K562 (cell line): ENCODE measurements at regions not wholly inside any gene's neighbourhood (a gene's known extent, or its start where the extent isn't known, plus 50 kb on each side); places are given as distances from the start of the nearest gene placed in this dataset.

Source experiments
- ATAC-seq: fragments of 200-7000 bp; cut with Tn5 transposase; 3 replicates; pipeline ENCODE4 v1.9.1; 2020; ENCODE audit warnings: moderate library complexity
- BruUV-seq: library from RNA; stranded (reverse); fragments of 400-500 nt; replicated peaks from 2 replicates; lab custom pipeline; 2021; lab: Mats Ljungman, UMichigan
- CTCF ChIA-PET: fragments of 300-600 bp; formaldehyde crosslinking; extraction: SDS; loops from one replicate; lab custom pipeline; 2021; ENCODE audit warnings: low intra/inter-chr PET ratio; lab: Yijun Ruan, JAX
- POLR2A ChIA-PET: fragments of 300-600, 350-650 bp; sonication (Branson Sonifier 250); formaldehyde crosslinking; extraction: SDS; loops from one replicate; lab custom pipeline; 2021; ENCODE audit warnings: antibody characterized with exemption, inconsistent platforms; lab: Yijun Ruan, JAX
- DNase-seq, 4 experiments: peaks; one replicate each; pipeline versions ENCODE4 v3.0.0 to v3.0.0-alpha.2; 2011 to 2018; ENCODE audit warnings: low spot score in 3 of 4, mixed read lengths in 3 of 4; ENCODE audit errors: extremely low read depth in 1 of 4
- FAIRE-seq: peaks from 2 replicates; lab custom pipeline; 2011; peaks lifted over from hg19 to GRCh38; lab: Jason Lieb, UNC
- H2AFZ ChIP-seq: 2 replicates; pipeline ENCODE4 v1.6.0; 2011; ENCODE audit warnings: low read depth, low read length, control low read depth, inconsistent platforms
- H3K27ac ChIP-seq: fragments of 200-600 bp; 3 replicates; pipeline ENCODE4 v1.8.0; 2011; ENCODE audit warnings: low read depth, mild to moderate bottlenecking, control low read depth, inconsistent platforms, low read length, moderate library complexity, mixed read lengths; ENCODE audit errors: extremely low read depth
- H3K27me3 ChIP-seq, 2 experiments: fragments of 300-600 bp in 1 of 2; 2 replicates in 1 of 2; 3 replicates in 1 of 2; pipeline versions ENCODE4 v1.6.0 to v1.8.0; 2011; ENCODE audit warnings: inconsistent platforms in 2 of 2, low read length in 2 of 2, mild to moderate bottlenecking in 1 of 2, mixed read lengths in 1 of 2, moderate library complexity in 1 of 2; ENCODE audit not compliant: control insufficient read depth in 2 of 2, insufficient read depth in 2 of 2
- H3K36me3 ChIP-seq: fragments of 300-600 bp; 3 replicates; pipeline ENCODE4 v1.8.0; 2011; ENCODE audit warnings: mild to moderate bottlenecking, low read length, inconsistent platforms; ENCODE audit not compliant: control insufficient read depth, insufficient read depth
- H3K4me1 ChIP-seq, 2 experiments: fragments of 200-600 bp in 1 of 2; replicated peaks in 1 of 2; 2 replicates in 1 of 2; 3 replicates in 1 of 2; pipeline versions ENCODE4 v1.5.1 to v1.8.0; 2011; ENCODE audit warnings: inconsistent platforms in 2 of 2, low read length in 2 of 2, mild to moderate bottlenecking in 1 of 2, mixed read lengths in 1 of 2, moderate library complexity in 1 of 2; ENCODE audit not compliant: control insufficient read depth in 2 of 2, insufficient read depth in 2 of 2
- H3K4me2 ChIP-seq: 2 replicates; pipeline ENCODE4 v1.6.1; 2011; ENCODE audit warnings: low read length, control low read depth, inconsistent platforms, mixed read lengths; ENCODE audit not compliant: insufficient read depth
- H3K4me3 ChIP-seq: fragments of 200-600 bp; sonication (generic), shearing (Covaris generic); 2 replicates; pipeline ENCODE4 v1.5.1; 2016; ENCODE audit warnings: control low read depth, inconsistent platforms
- H3K79me2 ChIP-seq: fragments of 200-600 bp; 3 replicates; pipeline ENCODE4 v1.8.0; 2011; ENCODE audit warnings: low read length, inconsistent platforms; ENCODE audit not compliant: control insufficient read depth, insufficient read depth
- H3K9ac ChIP-seq, 2 experiments: 2 replicates each; pipeline versions ENCODE4 v1.6.0 to v1.6.1; 2011; ENCODE audit warnings: low read depth in 2 of 2, low read length in 2 of 2, control low read depth in 1 of 2, inconsistent platforms in 1 of 2, mild to moderate bottlenecking in 1 of 2, mixed read lengths in 1 of 2; ENCODE audit not compliant: insufficient read depth in 1 of 2
- H3K9me1 ChIP-seq: one replicate; pipeline ENCODE4 v1.6.0; 2011; ENCODE audit warnings: inconsistent platforms, mild to moderate bottlenecking, low read length, moderate library complexity; ENCODE audit not compliant: control insufficient read depth, insufficient read depth
- H3K9me3 ChIP-seq: replicated peaks from 2 replicates; pipeline ENCODE4 v1.5.1; 2011; ENCODE audit warnings: low read depth, low read length, inconsistent platforms; ENCODE audit not compliant: control insufficient read depth, insufficient read depth
- H4K20me1 ChIP-seq: replicated peaks from 2 replicates; pipeline ENCODE4 v1.6.1; 2011; ENCODE audit warnings: low read length, inconsistent platforms, mixed read lengths; ENCODE audit not compliant: control insufficient read depth, insufficient read depth
- GTF2E2 ChIP-seq: fragments of 200-800 bp; sonication (Bioruptor generic); IDR thresholded peaks from 2 replicates; pipeline ENCODE4 v1.6.1; 2016; ENCODE audit warnings: missing genetic modification characterization, missing compliant biosample characterization
- IRF2 ChIP-seq: sonication (generic); formaldehyde crosslinking; IDR thresholded peaks from 2 replicates; pipeline ENCODE4 v1.8.1; 2022; ENCODE audit warnings: mild to moderate bottlenecking, missing genetic modification reagents
- LARP7 ChIP-seq: fragments of 450-650 bp; IDR thresholded peaks from 2 replicates; pipeline ENCODE4 v1.6.1; 2016
- NR1H2 ChIP-seq: sonication (generic); formaldehyde crosslinking; IDR thresholded peaks from 2 replicates; pipeline ENCODE4 v1.4.0; 2020; ENCODE audit warnings: mild to moderate bottlenecking, missing genetic modification reagents
- ZC3H4 ChIP-seq: sonication (generic); formaldehyde crosslinking; IDR thresholded peaks from 2 replicates; pipeline ENCODE4 v1.9.0; 2021; ENCODE audit warnings: missing genetic modification reagents, borderline replicate concordance
- ZNF695 ChIP-seq: fragments of 450-650 bp; formaldehyde crosslinking; IDR thresholded peaks from 2 replicates; pipeline ENCODE4 v1.4.0; 2020; ENCODE audit warnings: mild to moderate bottlenecking, moderate library complexity
- ZNF696 ChIP-seq: fragments of 250-450 bp; sonication (Bioruptor Pico); conservative IDR thresholded peaks from 2 replicates; pipeline ENCODE4 v1.4.0; 2020; ENCODE audit warnings: mild to moderate bottlenecking, moderate library complexity
- ZNF830 ChIP-seq: fragments of 250-450 bp; sonication (Bioruptor Pico); IDR thresholded peaks from 2 replicates; pipeline ENCODE4 v1.5.0; 2021; ENCODE audit warnings: mild to moderate bottlenecking
- WGBS: fragments of 100-300 bp; shearing (Covaris generic); methylation state at CpG from one replicate; pipeline ENCODE4 v1.1.6; 2016; ENCODE audit warnings: low coverage, mixed read lengths; ENCODE audit not compliant: insufficient coverage; ENCODE audit errors: missing lambda C conversion rate; 5-methylcytosine and 5-hydroxymethylcytosine counted together
- in situ Hi-C: fragments of 300-500 bp; cut with MboI; formaldehyde crosslinking; loops from 4 replicates; pipeline ENCODE4 v1.15.0; 2018; ENCODE audit warnings: inconsistent platforms, mixed read lengths
- intact Hi-C: fragments of 100-400 bp; cut with micrococcal nuclease; formaldehyde crosslinking; loops from 2 replicates; pipeline ENCODE4 v1.14.2; 2022
- TF ChIP-seq, protein P1 (sequence below), 2 experiments: IDR thresholded peaks; 2 replicates each; pipeline ENCODE4 v1.6.1; 2011; ENCODE audit warnings: borderline replicate concordance in 1 of 2, control low read depth in 1 of 2, low read depth in 1 of 2, low read length in 1 of 2, mild to moderate bottlenecking in 1 of 2, mixed read lengths in 1 of 2, moderate library complexity in 1 of 2; ENCODE audit not compliant: insufficient read depth in 1 of 2, insufficient read length in 1 of 2, poor library complexity in 1 of 2, severe bottlenecking in 1 of 2; ENCODE audit errors: extremely low read depth in 1 of 2
- TF ChIP-seq, protein P2 (sequence below): fragments of 250-450 bp; sonication (Bioruptor Pico); IDR thresholded peaks from 2 replicates; pipeline ENCODE4 v1.5.0; 2021
- TF ChIP-seq, protein P3 (sequence below): fragments of 450-650 bp; IDR thresholded peaks from 2 replicates; pipeline ENCODE4 v1.6.1; 2016; ENCODE audit warnings: mild to moderate bottlenecking
- TF ChIP-seq, protein P4 (sequence below): fragments of 450-650 bp; IDR thresholded peaks from 2 replicates; pipeline ENCODE4 v1.6.1; 2018; ENCODE audit not compliant: partially characterized antibody

DNA sequence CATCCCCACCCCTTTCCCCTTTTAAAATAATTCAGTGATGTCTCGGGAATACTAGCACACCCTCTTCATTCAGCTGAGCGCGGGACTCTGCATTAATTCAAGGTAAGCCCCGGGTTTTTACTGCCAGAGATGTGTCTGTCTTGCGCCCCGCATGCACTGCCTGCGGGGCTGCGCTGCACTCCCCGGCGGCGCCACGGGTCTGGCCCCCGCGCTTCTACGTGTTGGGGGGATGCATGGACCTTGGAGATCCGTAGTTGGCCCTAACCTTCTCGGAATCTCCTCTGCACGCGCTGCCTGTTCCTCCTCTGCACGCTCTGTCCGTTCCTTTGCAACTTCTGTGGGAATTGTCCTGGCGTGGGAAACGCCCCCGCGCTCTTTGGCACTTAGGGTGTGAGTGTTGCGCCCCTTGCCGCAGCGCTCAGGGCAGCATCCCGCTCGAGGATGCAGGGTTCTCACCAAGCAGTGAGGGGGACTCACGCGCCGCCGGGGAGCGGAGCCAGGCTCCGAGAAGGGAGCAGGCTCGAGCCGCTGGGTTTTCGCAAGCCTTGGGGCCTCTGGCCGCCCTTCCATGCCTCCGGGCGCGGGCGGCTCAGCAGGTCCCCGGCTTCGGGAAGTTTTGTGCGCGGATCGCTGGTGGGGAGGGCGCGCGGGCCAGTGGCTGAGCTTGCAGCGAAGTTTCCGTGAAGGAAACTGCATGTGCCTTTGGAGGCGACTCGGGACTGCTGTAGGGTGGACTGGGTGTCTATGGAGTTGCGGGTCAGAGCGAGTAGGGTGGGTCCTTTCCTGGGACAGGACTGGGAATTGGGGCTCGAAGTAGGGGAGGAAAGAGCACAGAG lies 165.1 kb upstream of the CACNA1E start (continued):
- TF ChIP-seq, protein P1, sequence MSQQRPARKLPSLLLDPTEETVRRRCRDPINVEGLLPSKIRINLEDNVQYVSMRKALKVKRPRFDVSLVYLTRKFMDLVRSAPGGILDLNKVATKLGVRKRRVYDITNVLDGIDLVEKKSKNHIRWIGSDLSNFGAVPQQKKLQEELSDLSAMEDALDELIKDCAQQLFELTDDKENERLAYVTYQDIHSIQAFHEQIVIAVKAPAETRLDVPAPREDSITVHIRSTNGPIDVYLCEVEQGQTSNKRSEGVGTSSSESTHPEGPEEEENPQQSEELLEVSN (IDR thresholded peaks at IDR 0.05; ENCODE audit: borderline replicate concordance in 1 of 2, extremely low read depth in 1 of 2, insufficient read depth in 1 of 2, insufficient read length in 1 of 2, low read depth in 1 of 2, low read length in 1 of 2, poor library complexity in 1 of 2, severe bottlenecking in 1 of 2), result no peak
- TF ChIP-seq, all 486 proteins: peak for 0

DNA sequence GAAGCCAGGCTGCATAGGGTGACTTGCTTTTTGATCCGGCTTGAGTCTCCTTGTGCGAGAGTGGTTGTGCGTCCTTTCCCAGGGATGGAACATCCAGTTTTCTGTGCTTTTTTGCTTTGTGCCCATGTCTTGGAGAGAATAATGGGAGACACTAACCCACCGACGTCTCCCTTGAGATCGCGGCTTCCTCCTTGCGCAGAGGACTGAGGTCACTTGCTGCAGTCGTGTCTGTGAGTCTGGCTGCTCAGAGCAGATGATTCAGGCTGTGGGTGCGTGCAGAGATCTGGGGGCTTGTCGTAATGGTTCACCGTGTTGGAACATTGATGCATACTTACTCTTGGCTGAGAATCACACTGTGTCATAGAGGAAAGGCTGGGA lies 164.5 kb upstream of the CACNA1E start:
- no peak for ATAC-seq
- Histone ChIP-seq H3K27me3 (peaks cover 18 to 24% of the 10 kb centered on the region in 2 experiments), H3K9ac (no peak overlapping the region), H3K4me2 (no peak overlapping the region), H2AFZ (no peak overlapping the region), H3K79me2 (no peaks in the 10 kb centered on the region), H4K20me1 (no peaks in the 10 kb centered on the region), H3K36me3 (no peaks in the 10 kb centered on the region), H3K9me1 (no peaks in the 10 kb centered on the region), H3K4me1 (no peaks in the 10 kb centered on the region; a peak in 1 of 5 replicates), H3K9me3 (no peaks in the 10 kb centered on the region), H3K27ac (no peak overlapping the region), H3K4me3 (no peak overlapping the region)
- CTCF ChIA-PET, result no interaction called here
- no TSS peak for BruUV-seq
- POLR2A ChIA-PET, result no interaction called here
- WGBS, result 1% methylated on average over 12 of the region's 12 CpGs
- in situ Hi-C loops (no loop called here), intact Hi-C loops (no loop called here)
- DNase-seq, result no peak
- FAIRE-seq, result no peak
- TF ChIP-seq LARP7 (no peak), GTF2E2 (no peak), ZNF696 (CRISPR knock-in tag) (no peak), IRF2 (CRISPR knock-in tag) (no peak), ZNF695 (no peak), ZC3H4 (CRISPR knock-in tag) (no peak), NR1H2 (CRISPR knock-in tag) (no peak), ZNF830 (CRISPR knock-in tag) (no peak)
- TF ChIP-seq, protein P2, sequence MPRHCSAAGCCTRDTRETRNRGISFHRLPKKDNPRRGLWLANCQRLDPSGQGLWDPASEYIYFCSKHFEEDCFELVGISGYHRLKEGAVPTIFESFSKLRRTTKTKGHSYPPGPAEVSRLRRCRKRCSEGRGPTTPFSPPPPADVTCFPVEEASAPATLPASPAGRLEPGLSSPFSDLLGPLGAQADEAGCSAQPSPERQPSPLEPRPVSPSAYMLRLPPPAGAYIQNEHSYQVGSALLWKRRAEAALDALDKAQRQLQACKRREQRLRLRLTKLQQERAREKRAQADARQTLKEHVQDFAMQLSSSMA (CRISPR knock-in tag), result no peak
- TF ChIP-seq, protein P3, sequence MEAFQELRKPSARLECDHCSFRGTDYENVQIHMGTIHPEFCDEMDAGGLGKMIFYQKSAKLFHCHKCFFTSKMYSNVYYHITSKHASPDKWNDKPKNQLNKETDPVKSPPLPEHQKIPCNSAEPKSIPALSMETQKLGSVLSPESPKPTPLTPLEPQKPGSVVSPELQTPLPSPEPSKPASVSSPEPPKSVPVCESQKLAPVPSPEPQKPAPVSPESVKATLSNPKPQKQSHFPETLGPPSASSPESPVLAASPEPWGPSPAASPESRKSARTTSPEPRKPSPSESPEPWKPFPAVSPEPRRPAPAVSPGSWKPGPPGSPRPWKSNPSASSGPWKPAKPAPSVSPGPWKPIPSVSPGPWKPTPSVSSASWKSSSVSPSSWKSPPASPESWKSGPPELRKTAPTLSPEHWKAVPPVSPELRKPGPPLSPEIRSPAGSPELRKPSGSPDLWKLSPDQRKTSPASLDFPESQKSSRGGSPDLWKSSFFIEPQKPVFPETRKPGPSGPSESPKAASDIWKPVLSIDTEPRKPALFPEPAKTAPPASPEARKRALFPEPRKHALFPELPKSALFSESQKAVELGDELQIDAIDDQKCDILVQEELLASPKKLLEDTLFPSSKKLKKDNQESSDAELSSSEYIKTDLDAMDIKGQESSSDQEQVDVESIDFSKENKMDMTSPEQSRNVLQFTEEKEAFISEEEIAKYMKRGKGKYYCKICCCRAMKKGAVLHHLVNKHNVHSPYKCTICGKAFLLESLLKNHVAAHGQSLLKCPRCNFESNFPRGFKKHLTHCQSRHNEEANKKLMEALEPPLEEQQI, result no peak
- TF ChIP-seq, protein P4, sequence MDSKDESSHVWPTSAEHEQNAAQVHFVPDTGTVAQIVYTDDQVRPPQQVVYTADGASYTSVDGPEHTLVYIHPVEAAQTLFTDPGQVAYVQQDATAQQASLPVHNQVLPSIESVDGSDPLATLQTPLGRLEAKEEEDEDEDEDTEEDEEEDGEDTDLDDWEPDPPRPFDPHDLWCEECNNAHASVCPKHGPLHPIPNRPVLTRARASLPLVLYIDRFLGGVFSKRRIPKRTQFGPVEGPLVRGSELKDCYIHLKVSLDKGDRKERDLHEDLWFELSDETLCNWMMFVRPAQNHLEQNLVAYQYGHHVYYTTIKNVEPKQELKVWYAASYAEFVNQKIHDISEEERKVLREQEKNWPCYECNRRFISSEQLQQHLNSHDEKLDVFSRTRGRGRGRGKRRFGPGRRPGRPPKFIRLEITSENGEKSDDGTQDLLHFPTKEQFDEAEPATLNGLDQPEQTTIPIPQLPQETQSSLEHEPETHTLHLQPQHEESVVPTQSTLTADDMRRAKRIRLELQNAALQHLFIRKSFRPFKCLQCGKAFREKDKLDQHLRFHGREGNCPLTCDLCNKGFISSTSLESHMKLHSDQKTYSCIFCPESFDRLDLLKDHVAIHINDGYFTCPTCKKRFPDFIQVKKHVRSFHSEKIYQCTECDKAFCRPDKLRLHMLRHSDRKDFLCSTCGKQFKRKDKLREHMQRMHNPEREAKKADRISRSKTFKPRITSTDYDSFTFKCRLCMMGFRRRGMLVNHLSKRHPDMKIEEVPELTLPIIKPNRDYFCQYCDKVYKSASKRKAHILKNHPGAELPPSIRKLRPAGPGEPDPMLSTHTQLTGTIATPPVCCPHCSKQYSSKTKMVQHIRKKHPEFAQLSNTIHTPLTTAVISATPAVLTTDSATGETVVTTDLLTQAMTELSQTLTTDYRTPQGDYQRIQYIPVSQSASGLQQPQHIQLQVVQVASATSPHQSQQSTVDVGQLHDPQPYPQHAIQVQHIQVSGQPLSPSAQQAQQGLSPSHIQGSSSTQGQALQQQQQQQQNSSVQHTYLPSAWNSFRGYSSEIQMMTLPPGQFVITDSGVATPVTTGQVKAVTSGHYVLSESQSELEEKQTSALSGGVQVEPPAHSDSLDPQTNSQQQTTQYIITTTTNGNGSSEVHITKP, result no peak
